NB4 (cell line): ENCODE measurements at regions not wholly inside any gene's neighbourhood (a gene's known extent, or its start where the extent isn't known, plus 50 kb on each side); places are given as distances from the start of the nearest gene placed in this dataset.

Experiments
- MAX ChIP-seq: IDR thresholded peaks from 2 replicates; pipeline ENCODE4 v1.6.1; 2011; ENCODE audit warnings: low read depth, low read length
- POLR2A ChIP-seq: IDR thresholded peaks from 2 replicates; pipeline ENCODE4 v1.6.1; 2011; ENCODE audit warnings: mild to moderate bottlenecking; ENCODE audit not compliant: insufficient read length; ENCODE audit errors: extremely low read depth
- TF ChIP-seq, protein P1 (sequence below): IDR thresholded peaks from one replicate; pipeline ENCODE4 v1.5.1; 2012; ENCODE audit warnings: low read depth, low read length

GRCh38 chr2:224109751-224110150 lies 70.7 kb upstream of the SERPINE2 start:
- TF ChIP-seq, protein P1, sequence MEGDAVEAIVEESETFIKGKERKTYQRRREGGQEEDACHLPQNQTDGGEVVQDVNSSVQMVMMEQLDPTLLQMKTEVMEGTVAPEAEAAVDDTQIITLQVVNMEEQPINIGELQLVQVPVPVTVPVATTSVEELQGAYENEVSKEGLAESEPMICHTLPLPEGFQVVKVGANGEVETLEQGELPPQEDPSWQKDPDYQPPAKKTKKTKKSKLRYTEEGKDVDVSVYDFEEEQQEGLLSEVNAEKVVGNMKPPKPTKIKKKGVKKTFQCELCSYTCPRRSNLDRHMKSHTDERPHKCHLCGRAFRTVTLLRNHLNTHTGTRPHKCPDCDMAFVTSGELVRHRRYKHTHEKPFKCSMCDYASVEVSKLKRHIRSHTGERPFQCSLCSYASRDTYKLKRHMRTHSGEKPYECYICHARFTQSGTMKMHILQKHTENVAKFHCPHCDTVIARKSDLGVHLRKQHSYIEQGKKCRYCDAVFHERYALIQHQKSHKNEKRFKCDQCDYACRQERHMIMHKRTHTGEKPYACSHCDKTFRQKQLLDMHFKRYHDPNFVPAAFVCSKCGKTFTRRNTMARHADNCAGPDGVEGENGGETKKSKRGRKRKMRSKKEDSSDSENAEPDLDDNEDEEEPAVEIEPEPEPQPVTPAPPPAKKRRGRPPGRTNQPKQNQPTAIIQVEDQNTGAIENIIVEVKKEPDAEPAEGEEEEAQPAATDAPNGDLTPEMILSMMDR = no peak
- TF ChIP-seq POLR2A (no peak), MAX (no peak)
